ENCODE measurements at regions not wholly inside any gene's neighbourhood (a gene's known extent, or its start where the extent isn't known, plus 50 kb on each side); places are given as distances from the start of the nearest gene placed in this dataset.

DNA sequence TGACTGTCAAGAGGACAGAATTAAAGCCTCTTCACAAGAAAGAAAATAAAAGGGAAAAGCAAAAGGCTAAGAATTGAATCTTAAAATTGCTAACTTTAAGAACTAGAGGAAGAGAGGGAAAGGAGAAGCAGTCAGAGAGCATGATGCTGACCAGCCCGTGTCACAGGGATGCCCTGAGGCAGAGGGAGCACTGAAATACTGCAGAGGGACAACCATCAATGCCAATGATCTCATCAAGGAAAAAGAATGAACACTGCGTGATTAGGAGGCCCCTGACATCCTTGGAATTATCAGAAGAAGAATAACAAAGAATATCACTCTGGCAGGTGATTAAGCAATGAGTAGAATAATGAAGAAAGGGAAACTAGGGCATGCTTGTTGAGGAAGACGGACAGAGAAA is 252.2 kb upstream of the GRIP1 start:
- DNase-seq = no peak
- intact Hi-C loops (cut with micrococcal nuclease) = no loop called here
- no peak overlapping the region for H3K4me3 Mint-ChIP-seq
- H3K9me3 Mint-ChIP-seq = no peaks in the 10 kb centered on the region
- CTCF ChIA-PET = interaction anchor here (0.9 kb wide), 1 partner anchor 196 kb away, joined by 3 read pairs; no protein-coding TSS in a partner anchor
- H3K27ac Mint-ChIP-seq = no peak overlapping the region
- H3K27me3 Mint-ChIP-seq (ENCODE audit: low read depth) = no peaks in the 10 kb centered on the region
- no peaks in the 10 kb centered on the region for H3K36me3 Mint-ChIP-seq (ENCODE audit: low read depth)
- H3K4me1 Mint-ChIP-seq (ENCODE audit: low read depth) = peaks cover 12% of the 10 kb centered on the region

DNA sequence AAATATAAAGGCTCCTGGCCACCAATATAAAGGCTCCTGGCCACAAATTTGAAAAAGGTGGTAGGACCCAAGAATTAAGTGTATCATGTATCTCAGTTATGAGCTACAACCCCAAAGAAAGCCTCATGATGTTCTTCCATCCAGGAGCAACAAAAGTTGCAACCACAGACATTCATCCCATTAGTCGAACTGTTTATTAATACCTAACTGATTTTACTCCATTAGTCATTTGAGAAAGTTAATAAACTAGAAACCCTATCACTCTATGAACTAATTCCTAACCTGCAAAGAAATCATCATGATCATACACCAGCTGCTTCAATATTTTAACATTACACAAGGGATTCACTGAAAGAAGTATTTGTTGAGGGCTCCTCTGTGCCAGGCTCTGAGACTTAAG is 253.2 kb upstream of the GRIP1 start:
- intact Hi-C loops (cut with micrococcal nuclease) = no loop called here
- CTCF ChIA-PET = no interaction called here
- peaks cover 3% of the 10 kb centered on the region for H3K36me3 Mint-ChIP-seq (ENCODE audit: low read depth)
- no peaks in the 10 kb centered on the region for H3K9me3 Mint-ChIP-seq
- peaks cover 12% of the 10 kb centered on the region for H3K4me1 Mint-ChIP-seq (ENCODE audit: low read depth)
- no peaks in the 10 kb centered on the region for H3K27me3 Mint-ChIP-seq (ENCODE audit: low read depth)
- DNase-seq = no peak
- H3K4me3 Mint-ChIP-seq = no peak overlapping the region
- H3K27ac Mint-ChIP-seq = no peak overlapping the region

DNA sequence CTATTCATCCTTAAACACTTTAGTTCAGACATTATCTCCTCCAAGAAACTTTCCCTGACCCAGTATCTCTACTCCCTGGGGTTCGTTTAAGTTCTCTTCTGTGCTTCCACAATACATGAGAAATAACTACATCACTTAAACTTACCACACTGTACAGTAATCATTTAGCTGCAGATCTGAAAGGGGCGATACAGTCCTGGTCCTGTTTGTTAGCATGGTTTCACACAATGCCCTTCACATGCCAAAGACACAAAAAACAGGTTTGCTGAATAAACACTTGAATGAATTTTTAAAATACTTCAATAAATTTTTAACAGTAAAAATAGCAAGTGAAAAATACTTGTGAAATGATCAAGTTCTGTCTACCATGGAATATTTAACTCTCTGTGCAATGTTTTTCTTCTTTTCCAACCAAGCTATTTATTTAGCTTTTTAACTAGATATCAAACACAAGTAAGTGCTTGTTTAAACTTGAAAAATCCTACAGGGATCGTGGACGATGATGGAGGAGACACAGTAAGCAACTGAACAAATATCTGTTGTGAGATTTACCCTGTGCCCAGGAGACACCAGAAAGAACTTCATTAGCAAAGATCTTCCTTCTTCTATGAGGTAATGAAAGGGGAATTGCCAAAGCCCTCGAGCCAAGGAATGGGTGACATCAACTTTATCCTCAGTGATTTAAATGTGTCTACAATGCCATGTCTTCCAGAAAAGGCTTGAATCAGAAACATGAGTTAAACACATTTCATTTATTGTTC is 255.6 kb upstream of the GRIP1 start:
- Mint-ChIP-seq H3K4me3 (no peak overlapping the region), H3K27me3 (ENCODE audit: low read depth) (no peaks in the 10 kb centered on the region), H3K27ac (no peak overlapping the region), H3K4me1 (ENCODE audit: low read depth) (peaks cover 4% of the 10 kb centered on the region), H3K9me3 (no peaks in the 10 kb centered on the region), H3K36me3 (ENCODE audit: low read depth) (peaks cover 3% of the 10 kb centered on the region)
- intact Hi-C loops (cut with micrococcal nuclease) = no loop called here
- CTCF ChIA-PET = interaction anchor here (0.5 to 0.7 kb wide), 2 partner anchors 59 to 81 kb away, joined by 3 read pairs; no protein-coding TSS in a partner anchor
- DNase-seq = no peak

DNA sequence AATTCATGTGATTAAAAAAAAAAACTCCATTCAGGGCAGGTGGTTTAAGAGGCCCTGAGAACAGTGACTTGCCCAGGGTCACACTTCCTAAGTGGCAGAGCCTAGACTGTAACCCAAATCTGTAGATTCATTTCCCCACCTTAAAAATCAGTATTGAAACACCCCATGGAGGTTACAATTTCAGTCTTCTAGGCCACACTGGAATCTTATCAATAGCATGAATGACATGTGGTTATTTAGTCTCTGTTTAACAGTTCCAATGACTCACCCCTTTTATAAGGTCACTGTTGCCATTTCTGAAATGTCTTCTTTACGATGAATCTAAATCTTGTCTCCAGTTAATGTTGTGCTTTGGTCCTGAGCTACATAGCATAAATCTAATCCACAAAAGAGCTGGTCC is 262.3 kb upstream of the GRIP1 start:
- Mint-ChIP-seq H3K27ac (no peak overlapping the region), H3K4me3 (no peak overlapping the region), H3K36me3 (ENCODE audit: low read depth) (peaks cover 3% of the 10 kb centered on the region), H3K9me3 (no peaks in the 10 kb centered on the region), H3K27me3 (ENCODE audit: low read depth) (no peaks in the 10 kb centered on the region), H3K4me1 (ENCODE audit: low read depth) (peaks cover 25% of the 10 kb centered on the region)
- DNase-seq = no peak
- intact Hi-C loops (cut with micrococcal nuclease) = no loop called here
- CTCF ChIA-PET = interaction anchor here (0.6 to 0.8 kb wide), 3 partner anchors 38 to 823 kb away, joined by 3 read pairs; no protein-coding TSS in a partner anchor

DNA sequence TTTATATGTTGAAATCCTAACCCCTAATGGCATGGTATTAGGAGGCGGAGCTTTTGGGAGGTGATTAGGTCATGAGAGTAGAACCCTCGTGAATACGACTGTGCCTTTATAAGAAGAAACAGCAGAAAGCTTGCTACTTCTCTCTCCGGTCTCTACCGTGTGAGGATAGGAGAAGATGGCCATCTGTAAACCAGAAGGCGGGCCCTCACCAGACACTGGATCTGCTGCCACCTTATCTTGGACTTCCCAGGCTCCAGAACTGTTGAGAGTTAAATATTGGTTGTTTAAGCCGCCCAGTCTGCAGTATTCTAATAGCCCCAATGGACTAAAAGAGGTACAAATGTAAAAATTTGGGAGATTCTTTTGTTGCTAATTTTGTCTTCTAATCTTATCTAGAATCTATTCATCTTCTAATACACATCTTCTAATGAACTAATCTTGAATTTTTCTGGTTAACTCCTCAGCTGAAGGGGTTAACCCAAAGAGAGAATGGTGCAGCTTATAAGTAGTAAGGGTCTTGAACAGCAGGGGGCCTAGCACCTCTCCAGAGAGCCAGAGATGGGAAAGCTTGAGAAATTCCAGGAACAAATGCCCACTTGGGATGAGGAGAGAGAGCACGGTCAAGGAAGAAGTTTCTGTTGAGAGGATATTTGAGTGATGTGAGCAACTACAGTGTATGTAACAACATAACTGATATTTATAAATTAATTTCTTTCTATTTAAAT is 264.0 kb upstream of the GRIP1 start:
- H3K36me3 Mint-ChIP-seq (ENCODE audit: low read depth) = no peaks in the 10 kb centered on the region
- H3K4me1 Mint-ChIP-seq (ENCODE audit: low read depth) = peaks cover 36% of the 10 kb centered on the region
- no peaks in the 10 kb centered on the region for H3K9me3 Mint-ChIP-seq
- H3K4me3 Mint-ChIP-seq = no peak overlapping the region
- CTCF ChIA-PET = no interaction called here
- DNase-seq = no peak
- H3K27me3 Mint-ChIP-seq (ENCODE audit: low read depth) = no peaks in the 10 kb centered on the region
- intact Hi-C loops (cut with micrococcal nuclease) = no loop called here
- no peak overlapping the region for H3K27ac Mint-ChIP-seq

DNA sequence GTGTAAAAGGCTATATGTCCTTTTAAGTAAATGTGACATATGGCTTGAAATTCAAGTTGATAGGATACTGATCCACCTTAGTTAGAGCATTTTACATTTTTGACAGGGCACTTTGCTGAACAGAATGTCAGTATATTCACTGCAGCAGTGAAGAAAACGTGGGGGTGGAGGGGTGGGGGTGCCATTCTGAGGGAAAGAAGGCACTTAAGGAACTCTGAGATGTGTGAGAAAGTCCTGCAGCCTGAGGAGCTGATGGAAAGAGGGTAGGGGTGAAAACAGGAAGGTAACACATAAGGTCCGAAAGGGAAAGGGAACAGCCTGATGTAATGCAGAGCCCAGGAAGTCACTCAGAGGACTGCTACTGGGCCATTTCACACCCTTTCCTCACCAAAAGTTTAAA is 265.5 kb upstream of the GRIP1 start:
- Mint-ChIP-seq H3K36me3 (ENCODE audit: low read depth) (no peaks in the 10 kb centered on the region), H3K27me3 (ENCODE audit: low read depth) (no peaks in the 10 kb centered on the region), H3K27ac (no peak overlapping the region), H3K4me3 (no peak overlapping the region), H3K4me1 (ENCODE audit: low read depth) (peaks cover 36% of the 10 kb centered on the region), H3K9me3 (no peaks in the 10 kb centered on the region)
- DNase-seq = no peak
- intact Hi-C loops (cut with micrococcal nuclease) = no loop called here
- CTCF ChIA-PET = no interaction called here

DNA sequence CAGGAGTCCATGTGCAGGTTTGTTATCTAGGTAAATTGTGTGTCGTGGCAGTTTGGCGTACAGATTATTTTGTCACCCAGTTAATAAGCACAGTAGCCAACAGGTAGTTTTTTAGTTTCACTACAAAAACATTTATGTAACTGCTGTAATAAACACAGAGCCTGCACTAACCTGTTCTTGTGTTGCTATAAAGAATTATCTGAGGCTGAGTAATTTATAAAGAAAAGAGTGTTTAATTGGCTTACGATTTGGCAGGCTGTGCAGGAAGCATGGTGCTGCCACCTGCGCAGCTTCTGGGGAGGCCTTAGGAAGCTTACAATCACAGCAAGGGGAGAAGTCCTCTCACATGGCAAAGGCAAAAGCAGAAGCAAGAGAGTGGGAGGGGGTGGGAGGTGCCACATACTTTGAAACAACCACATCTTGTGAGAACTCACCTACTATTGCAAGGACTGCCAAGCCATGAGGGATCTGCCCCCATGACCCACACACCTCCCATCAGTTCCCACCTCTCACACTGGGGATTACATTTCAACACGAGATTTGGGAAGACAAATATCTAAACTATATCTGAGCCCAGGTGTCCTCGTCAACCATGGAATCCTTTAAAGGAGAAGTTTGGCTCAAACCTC is 266.4 kb upstream of the GRIP1 start:
- CTCF ChIA-PET = no interaction called here
- H3K4me1 Mint-ChIP-seq (ENCODE audit: low read depth) = peaks cover 32% of the 10 kb centered on the region
- no peak overlapping the region for H3K4me3 Mint-ChIP-seq
- DNase-seq = no peak
- H3K9me3 Mint-ChIP-seq = no peaks in the 10 kb centered on the region
- no peaks in the 10 kb centered on the region for H3K27me3 Mint-ChIP-seq (ENCODE audit: low read depth)
- intact Hi-C loops (cut with micrococcal nuclease) = no loop called here
- H3K36me3 Mint-ChIP-seq (ENCODE audit: low read depth) = no peaks in the 10 kb centered on the region
- no peak overlapping the region for H3K27ac Mint-ChIP-seq

DNA sequence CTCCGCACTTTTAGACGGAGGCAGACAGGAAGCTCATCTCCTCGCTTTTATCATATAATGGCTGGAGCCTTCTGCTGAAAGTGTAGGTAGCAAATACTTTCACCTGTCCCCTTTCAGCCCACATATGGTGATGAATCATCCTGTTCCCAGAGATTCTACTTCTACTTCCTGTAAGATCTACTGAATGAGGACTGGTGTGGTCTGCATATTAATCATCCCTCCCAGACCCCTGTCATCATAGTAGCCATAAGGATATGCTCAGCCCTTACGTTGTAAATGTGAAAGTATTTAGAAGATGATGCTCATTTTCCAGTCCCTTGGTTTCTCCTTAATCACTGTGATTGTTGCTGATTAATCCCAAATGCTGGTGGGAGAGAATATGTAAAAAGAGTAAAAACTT is 268.2 kb upstream of the GRIP1 start:
- peak; percentile 5 for DNase-seq
- no peak overlapping the region for H3K27ac Mint-ChIP-seq

DNA sequence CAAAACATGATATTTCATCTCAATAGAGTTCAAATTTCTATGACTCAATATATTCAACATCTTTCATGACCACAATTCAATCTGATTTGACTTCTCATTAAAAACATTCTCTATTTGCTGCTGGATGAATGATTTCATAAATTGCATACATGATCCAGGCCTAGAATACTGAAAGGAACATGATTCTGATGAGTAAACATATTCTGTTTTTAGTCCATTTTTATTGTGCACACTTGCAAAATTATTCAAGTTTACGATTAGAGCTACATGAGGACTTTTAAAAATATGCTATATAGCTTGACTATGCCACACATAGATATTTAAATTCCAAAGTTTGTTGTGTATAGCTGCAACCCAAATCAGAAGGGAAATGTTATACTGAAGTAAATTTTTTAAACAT is 273.8 kb upstream of the GRIP1 start:
- CTCF ChIA-PET = no interaction called here
- Mint-ChIP-seq H3K4me3 (no peak overlapping the region), H3K9me3 (no peaks in the 10 kb centered on the region)

More for the DNA sequence above, 268.2 kb upstream of the GRIP1 start:
- Mint-ChIP-seq H3K9me3 (no peaks in the 10 kb centered on the region), H3K4me1 (ENCODE audit: low read depth) (peaks cover 22% of the 10 kb centered on the region), H3K27me3 (ENCODE audit: low read depth) (no peaks in the 10 kb centered on the region), H3K36me3 (ENCODE audit: low read depth) (no peaks in the 10 kb centered on the region), H3K4me3 (no peak overlapping the region)
- CTCF ChIA-PET = no interaction called here
- intact Hi-C loops (cut with micrococcal nuclease) = loop anchor here (1.0 to 2.0 kb wide), 2 partner anchors 18 kb away; no protein-coding TSS in a partner anchor

DNA sequence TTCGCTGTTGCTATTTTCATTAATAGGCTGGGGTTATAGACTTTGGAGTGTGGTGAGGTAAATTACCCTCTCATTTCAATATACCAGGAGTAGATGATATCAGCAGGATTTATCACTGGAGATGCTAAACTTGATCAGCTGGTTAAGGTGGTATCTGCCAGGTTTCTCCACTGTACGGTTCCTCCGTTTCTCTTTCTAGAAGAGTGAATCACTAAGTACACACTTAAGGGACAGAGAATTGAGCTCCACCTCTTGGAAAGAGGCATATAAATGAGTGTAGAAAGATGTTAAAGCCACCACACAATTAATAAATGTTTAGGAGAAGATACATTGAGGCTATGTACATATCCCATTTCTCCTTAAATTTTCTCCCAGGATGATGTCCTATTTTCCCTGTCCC is 277.4 kb upstream of the GRIP1 start:
- intact Hi-C loops (cut with micrococcal nuclease) = no loop called here
- Mint-ChIP-seq H3K4me1 (ENCODE audit: low read depth) (no peaks in the 10 kb centered on the region), H3K36me3 (ENCODE audit: low read depth) (no peaks in the 10 kb centered on the region), H3K27me3 (ENCODE audit: low read depth) (no peaks in the 10 kb centered on the region), H3K4me3 (no peak overlapping the region), H3K9me3 (no peaks in the 10 kb centered on the region), H3K27ac (no peak overlapping the region)
- no peak for DNase-seq
- CTCF ChIA-PET = no interaction called here

More for the DNA sequence above, 273.8 kb upstream of the GRIP1 start:
- intact Hi-C loops (cut with micrococcal nuclease) = no loop called here
- Mint-ChIP-seq H3K36me3 (ENCODE audit: low read depth) (no peaks in the 10 kb centered on the region), H3K4me1 (ENCODE audit: low read depth) (peaks cover 2% of the 10 kb centered on the region), H3K27ac (no peak overlapping the region), H3K27me3 (ENCODE audit: low read depth) (no peaks in the 10 kb centered on the region)
- DNase-seq = no peak

DNA sequence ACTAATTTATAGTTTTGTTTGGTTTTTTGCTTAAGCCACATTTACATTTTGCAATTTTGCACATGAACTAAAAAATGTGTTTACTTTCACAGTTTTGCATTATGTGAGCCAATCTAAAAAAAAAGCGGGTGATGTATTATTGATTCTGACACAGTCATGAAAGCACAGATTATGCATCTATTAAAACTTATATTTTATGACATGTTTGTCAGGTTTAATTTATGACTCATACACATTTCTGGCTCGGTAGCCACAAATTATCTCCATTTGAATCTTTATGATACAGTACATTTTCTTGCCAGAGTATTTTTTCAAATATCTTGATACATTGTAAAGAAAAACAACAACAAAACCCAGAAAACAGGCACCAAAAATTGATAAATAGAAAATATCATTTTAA is 280.4 kb upstream of the GRIP1 start:
- Mint-ChIP-seq H3K9me3 (peaks cover 6% of the 10 kb centered on the region), H3K27ac (no peak overlapping the region), H3K27me3 (ENCODE audit: low read depth) (no peaks in the 10 kb centered on the region), H3K4me3 (no peak overlapping the region), H3K36me3 (ENCODE audit: low read depth) (peaks cover 4% of the 10 kb centered on the region), H3K4me1 (ENCODE audit: low read depth) (peaks cover 8% of the 10 kb centered on the region)
- intact Hi-C loops (cut with micrococcal nuclease) = no loop called here
- DNase-seq = no peak
- CTCF ChIA-PET = no interaction called here

DNA sequence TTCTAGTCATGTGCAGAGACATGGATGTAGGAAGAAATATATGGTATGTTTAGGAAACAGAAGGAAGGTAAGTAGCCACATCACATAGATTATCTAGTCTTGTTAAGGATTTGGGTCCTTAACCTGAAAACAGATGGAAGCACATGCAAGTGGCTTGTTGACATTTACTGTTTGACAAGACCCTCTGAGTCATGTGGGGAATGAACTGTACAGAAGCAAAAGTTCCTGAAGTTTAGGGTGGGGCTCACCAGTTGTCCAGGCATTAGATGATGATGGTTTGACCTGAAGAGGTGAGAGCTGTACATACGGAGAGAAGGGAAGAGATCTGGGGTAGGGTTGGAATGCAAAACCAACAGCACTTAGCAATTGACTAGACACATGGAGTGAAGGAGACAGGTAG is 281.1 kb upstream of the GRIP1 start:
- intact Hi-C loops (cut with micrococcal nuclease) = no loop called here
- CTCF ChIA-PET = no interaction called here
- H3K4me1 Mint-ChIP-seq (ENCODE audit: low read depth) = peaks cover 15% of the 10 kb centered on the region
- no peak overlapping the region for H3K27ac Mint-ChIP-seq
- no peak for DNase-seq
- peaks cover 8% of the 10 kb centered on the region for H3K9me3 Mint-ChIP-seq
- H3K36me3 Mint-ChIP-seq (ENCODE audit: low read depth) = peaks cover 4% of the 10 kb centered on the region
- H3K4me3 Mint-ChIP-seq = no peak overlapping the region
- no peaks in the 10 kb centered on the region for H3K27me3 Mint-ChIP-seq (ENCODE audit: low read depth)

All from activated naive CD4-positive, alpha-beta T cell treated with anti-CD3 and anti-CD28 coated beads for 36 hours (primary cell).